ENCODE measurements at regions not wholly inside any gene's neighbourhood (a gene's known extent, or its start where the extent isn't known, plus 50 kb on each side); places are given as distances from the start of the nearest gene placed in this dataset.

DNA sequence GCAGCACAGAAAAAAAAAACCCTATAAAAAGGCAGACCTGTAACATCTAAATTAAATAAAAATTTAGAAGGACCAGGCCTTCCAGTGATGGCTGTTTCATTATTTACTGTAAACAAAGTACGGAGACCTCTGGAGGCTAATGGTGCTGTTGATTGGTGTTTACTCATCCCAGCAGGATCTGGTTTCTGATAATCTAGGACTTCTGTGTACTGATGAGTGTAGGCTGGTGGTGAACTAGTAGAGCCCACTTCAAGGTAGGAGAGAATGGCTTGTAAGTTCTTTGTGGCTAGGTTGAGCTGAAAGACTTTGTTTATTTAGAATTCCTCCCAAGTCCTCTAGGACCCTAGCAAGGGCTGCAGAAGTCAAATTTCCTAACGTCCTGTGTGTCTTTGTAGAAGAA is 398.1 kb upstream of the PITX2 start:
- Histone ChIP-seq H3K9ac (ENCODE audit: low read length) (no peak overlapping the region), H3K36me3 (replicated peaks; ENCODE audit: insufficient read depth, low read length) (no peaks in the 10 kb centered on the region), H4K20me1 (ENCODE audit: insufficient read depth, low read length) (no peaks in the 10 kb centered on the region), H3K4me3 (ENCODE audit: low read length) (no peak overlapping the region), H2AFZ (ENCODE audit: low read length) (no peak overlapping the region), H3K27me3 (replicated peaks; ENCODE audit: insufficient read depth, low read length) (no peaks in the 10 kb centered on the region), H3K79me2 (ENCODE audit: low read length) (no peaks in the 10 kb centered on the region), H3F3A (ENCODE audit: insufficient read depth, low read length) (no peaks in the 10 kb centered on the region), H3K4me2 (ENCODE audit: low read depth, low read length) (no peak overlapping the region), H3K4me1 (ENCODE audit: low read length) (no peaks in the 10 kb centered on the region), H3K9me3 (replicated peaks; ENCODE audit: insufficient read depth, low read length) (no peaks in the 10 kb centered on the region), H3K9me2 (replicated peaks; ENCODE audit: insufficient read depth, low read length) (no peaks in the 10 kb centered on the region), H3K27ac (ENCODE audit: low read length) (no peak overlapping the region)
- TF ChIP-seq EZH2phosphoT487 (IDR thresholded peaks at IDR 0.05; ENCODE audit: low read length): no peak
- TF ChIP-seq EZH2 (optimal IDR thresholded peaks at IDR 0.05; ENCODE audit: low read depth, low read length): no peak
- TF ChIP-seq, protein P1, sequence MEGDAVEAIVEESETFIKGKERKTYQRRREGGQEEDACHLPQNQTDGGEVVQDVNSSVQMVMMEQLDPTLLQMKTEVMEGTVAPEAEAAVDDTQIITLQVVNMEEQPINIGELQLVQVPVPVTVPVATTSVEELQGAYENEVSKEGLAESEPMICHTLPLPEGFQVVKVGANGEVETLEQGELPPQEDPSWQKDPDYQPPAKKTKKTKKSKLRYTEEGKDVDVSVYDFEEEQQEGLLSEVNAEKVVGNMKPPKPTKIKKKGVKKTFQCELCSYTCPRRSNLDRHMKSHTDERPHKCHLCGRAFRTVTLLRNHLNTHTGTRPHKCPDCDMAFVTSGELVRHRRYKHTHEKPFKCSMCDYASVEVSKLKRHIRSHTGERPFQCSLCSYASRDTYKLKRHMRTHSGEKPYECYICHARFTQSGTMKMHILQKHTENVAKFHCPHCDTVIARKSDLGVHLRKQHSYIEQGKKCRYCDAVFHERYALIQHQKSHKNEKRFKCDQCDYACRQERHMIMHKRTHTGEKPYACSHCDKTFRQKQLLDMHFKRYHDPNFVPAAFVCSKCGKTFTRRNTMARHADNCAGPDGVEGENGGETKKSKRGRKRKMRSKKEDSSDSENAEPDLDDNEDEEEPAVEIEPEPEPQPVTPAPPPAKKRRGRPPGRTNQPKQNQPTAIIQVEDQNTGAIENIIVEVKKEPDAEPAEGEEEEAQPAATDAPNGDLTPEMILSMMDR (IDR thresholded peaks at IDR 0.05; ENCODE audit: low read length): no peak
- no peak for DNase-seq

DNA sequence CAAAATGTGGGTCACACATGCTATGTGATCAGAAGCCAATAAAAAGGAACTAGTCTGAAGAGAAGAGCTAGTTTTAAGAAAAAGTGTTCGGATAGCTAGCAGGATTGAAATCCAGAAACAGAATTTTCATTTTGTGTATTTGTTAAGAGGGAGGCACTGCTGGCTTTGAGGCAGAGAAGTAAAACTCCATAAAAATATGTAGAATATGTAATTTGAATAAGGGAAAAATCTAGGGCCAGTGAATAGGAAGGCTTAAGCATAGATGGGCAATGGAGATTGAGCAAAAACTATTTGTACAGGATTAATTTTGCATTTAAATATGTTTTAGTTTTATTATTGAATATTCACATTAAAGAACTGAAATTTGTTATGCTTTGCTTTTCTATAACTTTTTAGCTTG is 399.9 kb upstream of the PITX2 start:
- Histone ChIP-seq H3K79me2 (ENCODE audit: low read length) (no peaks in the 10 kb centered on the region), H3K4me2 (ENCODE audit: low read depth, low read length) (no peak overlapping the region), H3K36me3 (replicated peaks; ENCODE audit: insufficient read depth, low read length) (no peaks in the 10 kb centered on the region), H3F3A (ENCODE audit: insufficient read depth, low read length) (no peaks in the 10 kb centered on the region), H3K4me1 (ENCODE audit: low read length) (no peaks in the 10 kb centered on the region), H3K9ac (ENCODE audit: low read length) (no peak overlapping the region), H3K9me2 (replicated peaks; ENCODE audit: insufficient read depth, low read length) (no peaks in the 10 kb centered on the region), H2AFZ (ENCODE audit: low read length) (no peak overlapping the region), H3K27me3 (replicated peaks; ENCODE audit: insufficient read depth, low read length) (no peaks in the 10 kb centered on the region), H3K4me3 (ENCODE audit: low read length) (no peak overlapping the region), H3K9me3 (replicated peaks; ENCODE audit: insufficient read depth, low read length) (no peaks in the 10 kb centered on the region), H3K27ac (ENCODE audit: low read length) (no peak overlapping the region), H4K20me1 (ENCODE audit: insufficient read depth, low read length) (no peaks in the 10 kb centered on the region)
- no peak for DNase-seq
- no peak for TF ChIP-seq EZH2phosphoT487 (IDR thresholded peaks at IDR 0.05; ENCODE audit: low read length)

DNA sequence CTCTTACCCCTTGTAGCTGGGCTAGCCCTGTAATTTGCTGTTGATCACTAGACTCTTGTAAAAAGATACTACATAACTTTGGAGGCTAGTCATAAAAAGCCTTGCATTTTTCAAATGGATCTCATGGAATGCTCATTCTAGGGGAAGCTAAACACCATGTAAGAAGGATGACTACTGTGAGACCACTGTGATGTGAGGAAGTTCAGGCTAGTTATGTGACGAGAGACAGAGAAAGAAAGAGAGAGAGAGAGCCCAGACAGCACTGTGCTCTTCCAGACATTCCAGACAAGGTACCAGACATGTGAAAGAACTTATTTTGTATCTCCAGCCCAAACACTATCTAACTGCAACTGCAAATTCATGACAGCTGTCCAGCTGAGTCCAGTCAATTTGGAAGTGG is 404.6 kb upstream of the PITX2 start:
- Histone ChIP-seq H3K36me3 (replicated peaks; ENCODE audit: insufficient read depth, low read length) (no peaks in the 10 kb centered on the region), H3K27ac (ENCODE audit: low read length) (no peak overlapping the region), H4K20me1 (ENCODE audit: insufficient read depth, low read length) (no peaks in the 10 kb centered on the region), H3K79me2 (ENCODE audit: low read length) (no peaks in the 10 kb centered on the region), H3K9me3 (replicated peaks; ENCODE audit: insufficient read depth, low read length) (no peaks in the 10 kb centered on the region), H3K27me3 (replicated peaks; ENCODE audit: insufficient read depth, low read length) (no peaks in the 10 kb centered on the region), H3F3A (ENCODE audit: insufficient read depth, low read length) (no peaks in the 10 kb centered on the region), H3K4me3 (ENCODE audit: low read length) (no peak overlapping the region), H2AFZ (ENCODE audit: low read length) (no peak overlapping the region), H3K4me1 (ENCODE audit: low read length) (no peaks in the 10 kb centered on the region), H3K9ac (ENCODE audit: low read length) (no peak overlapping the region), H3K4me2 (ENCODE audit: low read depth, low read length) (no peak overlapping the region), H3K9me2 (replicated peaks; ENCODE audit: insufficient read depth, low read length) (no peaks in the 10 kb centered on the region)
- no peak for DNase-seq
- TF ChIP-seq EZH2phosphoT487 (IDR thresholded peaks at IDR 0.05; ENCODE audit: low read length) (no peak), EZH2 (optimal IDR thresholded peaks at IDR 0.05; ENCODE audit: low read depth, low read length) (no peak)
- TF ChIP-seq, protein P1 (IDR thresholded peaks at IDR 0.05; ENCODE audit: low read length): no peak

DNA sequence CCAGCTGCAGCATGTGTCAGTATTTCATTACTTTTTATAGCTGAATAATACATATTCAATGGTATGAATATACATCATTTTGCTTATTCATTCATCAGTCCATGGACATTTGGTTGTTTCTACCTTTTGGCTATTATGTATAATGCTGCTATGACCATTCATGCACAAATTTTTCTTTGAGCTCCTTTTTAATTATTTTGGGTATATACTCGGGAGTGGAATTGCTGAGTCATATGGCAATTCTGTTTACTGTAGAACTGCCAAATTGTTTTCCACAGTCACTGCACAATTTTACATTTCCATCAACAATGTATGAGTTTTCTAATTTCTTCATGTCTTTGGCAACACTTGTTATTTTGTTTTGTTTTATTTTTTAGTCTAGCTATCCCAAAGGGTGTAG is 405.9 kb upstream of the PITX2 start:
- Histone ChIP-seq H3K9ac (ENCODE audit: low read length) (no peak overlapping the region), H3K27me3 (replicated peaks; ENCODE audit: insufficient read depth, low read length) (no peaks in the 10 kb centered on the region), H3K79me2 (ENCODE audit: low read length) (no peaks in the 10 kb centered on the region), H3K4me2 (ENCODE audit: low read depth, low read length) (no peak overlapping the region), H4K20me1 (ENCODE audit: insufficient read depth, low read length) (no peaks in the 10 kb centered on the region), H3F3A (ENCODE audit: insufficient read depth, low read length) (no peaks in the 10 kb centered on the region), H3K27ac (ENCODE audit: low read length) (no peak overlapping the region), H2AFZ (ENCODE audit: low read length) (no peak overlapping the region), H3K9me2 (replicated peaks; ENCODE audit: insufficient read depth, low read length) (no peaks in the 10 kb centered on the region), H3K4me1 (ENCODE audit: low read length) (no peaks in the 10 kb centered on the region), H3K4me3 (ENCODE audit: low read length) (no peak overlapping the region), H3K9me3 (replicated peaks; ENCODE audit: insufficient read depth, low read length) (no peaks in the 10 kb centered on the region), H3K36me3 (replicated peaks; ENCODE audit: insufficient read depth, low read length) (no peaks in the 10 kb centered on the region)
- no peak for DNase-seq
- TF ChIP-seq EZH2 (optimal IDR thresholded peaks at IDR 0.05; ENCODE audit: low read depth, low read length) (no peak), EZH2phosphoT487 (IDR thresholded peaks at IDR 0.05; ENCODE audit: low read length) (no peak)
- TF ChIP-seq, protein P1 (IDR thresholded peaks at IDR 0.05; ENCODE audit: low read length): no peak

All from MM.1S (cell line).